H1 (cell line): ENCODE measurements at regions not wholly inside any gene's neighbourhood (a gene's known extent, or its start where the extent isn't known, plus 50 kb on each side); places are given as distances from the start of the nearest gene placed in this dataset.

Experiments
- BACH1 ChIP-seq: IDR thresholded peaks from 2 replicates; pipeline ENCODE4 v1.6.1; 2012; ENCODE audit warnings: low read length, improper control_type of control experiment
- CHD2 ChIP-seq: IDR thresholded peaks from 2 replicates; pipeline ENCODE4 v1.6.1; 2012; ENCODE audit warnings: low read length, improper control_type of control experiment
- EP300 ChIP-seq, 2 experiments: IDR thresholded peaks; 1 replicate in 1 of 2; 2 replicates in 1 of 2; pipeline ENCODE4 v1.6.1; 2011 to 2012; ENCODE audit warnings: low read depth in 2 of 2, low read length in 2 of 2, mild to moderate bottlenecking in 2 of 2, borderline replicate concordance in 1 of 2, inconsistent platforms in 1 of 2, moderate library complexity in 1 of 2
- EZH2 ChIP-seq: fragments of 200-600 bp; sonication (generic); IDR thresholded peaks from 2 replicates; pipeline ENCODE4 v1.7.1; 2012; ENCODE audit warnings: low read depth, mild to moderate bottlenecking, moderate library complexity, low read length, inconsistent platforms; ENCODE audit not compliant: severe bottlenecking
- PHF8 ChIP-seq: fragments of 200-600 bp; sonication (generic); conservative IDR thresholded peaks from 2 replicates; pipeline ENCODE4 v1.7.1; 2012; ENCODE audit warnings: low read depth, mild to moderate bottlenecking, inconsistent platforms, low read length, moderate library complexity
- POLR2AphosphoS5 ChIP-seq: IDR thresholded peaks from 2 replicates; pipeline ENCODE4 v1.6.1; 2011; ENCODE audit warnings: low read depth, low read length
- SIRT6 ChIP-seq: IDR thresholded peaks from one replicate; pipeline ENCODE4 v1.7.1; 2012; ENCODE audit warnings: low read length, inconsistent platforms
- SP2 ChIP-seq: IDR thresholded peaks from 2 replicates; pipeline ENCODE4 v1.6.1; 2012; ENCODE audit warnings: mild to moderate bottlenecking, low read length, inconsistent platforms
- TF ChIP-seq, protein P1 (sequence below), 3 experiments: IDR thresholded peaks; 1 replicate in 2 of 3; 2 replicates in 1 of 3; pipeline versions ENCODE4 v1.5.1 to v1.6.1; 2011; ENCODE audit warnings: low read length in 3 of 3, mild to moderate bottlenecking in 3 of 3, inconsistent platforms in 2 of 3, low read depth in 1 of 3, moderate library complexity in 1 of 3; ENCODE audit not compliant: insufficient read depth in 1 of 3; ENCODE audit errors: control extremely low read depth in 1 of 3
- TF ChIP-seq, protein P2 (sequence below): IDR thresholded peaks from 2 replicates; pipeline ENCODE4 v1.6.1; 2011; ENCODE audit warnings: low read length, improper control_type of control experiment

DNA sequence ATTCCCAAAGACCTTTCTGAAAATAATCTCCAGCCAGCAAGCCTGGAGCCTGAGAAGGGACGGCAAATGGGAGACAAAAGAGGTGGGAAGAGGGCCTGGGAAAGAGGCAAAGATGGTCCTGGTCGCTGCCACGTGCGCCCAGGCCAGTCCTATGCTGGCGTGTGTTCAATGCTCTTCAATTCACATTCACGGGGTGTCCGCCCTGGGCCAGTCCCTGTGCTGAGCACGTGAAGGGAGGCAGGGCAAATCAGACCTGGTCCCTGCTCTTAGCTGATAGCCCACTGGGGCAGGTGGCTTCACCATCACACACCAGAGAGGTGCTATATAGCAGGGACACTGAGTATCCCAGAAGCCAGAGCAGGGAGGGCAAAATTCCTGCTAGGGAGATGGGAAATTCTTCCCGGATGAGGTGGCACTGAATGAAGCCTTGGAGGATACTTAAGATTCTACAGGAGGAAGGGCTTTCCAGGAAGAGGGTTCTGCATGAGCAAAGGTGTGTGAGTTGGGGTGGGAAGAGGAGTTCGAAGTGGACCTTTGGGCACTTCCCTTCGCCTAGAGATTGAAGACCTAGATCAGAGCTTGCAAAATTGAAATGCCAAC, 148.2 kb downstream of the CHST1 start:
- TF ChIP-seq, protein P1, sequence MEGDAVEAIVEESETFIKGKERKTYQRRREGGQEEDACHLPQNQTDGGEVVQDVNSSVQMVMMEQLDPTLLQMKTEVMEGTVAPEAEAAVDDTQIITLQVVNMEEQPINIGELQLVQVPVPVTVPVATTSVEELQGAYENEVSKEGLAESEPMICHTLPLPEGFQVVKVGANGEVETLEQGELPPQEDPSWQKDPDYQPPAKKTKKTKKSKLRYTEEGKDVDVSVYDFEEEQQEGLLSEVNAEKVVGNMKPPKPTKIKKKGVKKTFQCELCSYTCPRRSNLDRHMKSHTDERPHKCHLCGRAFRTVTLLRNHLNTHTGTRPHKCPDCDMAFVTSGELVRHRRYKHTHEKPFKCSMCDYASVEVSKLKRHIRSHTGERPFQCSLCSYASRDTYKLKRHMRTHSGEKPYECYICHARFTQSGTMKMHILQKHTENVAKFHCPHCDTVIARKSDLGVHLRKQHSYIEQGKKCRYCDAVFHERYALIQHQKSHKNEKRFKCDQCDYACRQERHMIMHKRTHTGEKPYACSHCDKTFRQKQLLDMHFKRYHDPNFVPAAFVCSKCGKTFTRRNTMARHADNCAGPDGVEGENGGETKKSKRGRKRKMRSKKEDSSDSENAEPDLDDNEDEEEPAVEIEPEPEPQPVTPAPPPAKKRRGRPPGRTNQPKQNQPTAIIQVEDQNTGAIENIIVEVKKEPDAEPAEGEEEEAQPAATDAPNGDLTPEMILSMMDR (IDR thresholded peaks at IDR 0.05; ENCODE audit: control extremely low read depth in 1 of 3, insufficient read depth in 1 of 3, low read depth in 1 of 3, low read length in 3 of 3), result no peak
- TF ChIP-seq PHF8, result no peak
- no peak for TF ChIP-seq SP2
- TF ChIP-seq CHD2, result no peak
- no peak for TF ChIP-seq SIRT6
- TF ChIP-seq, protein P2, sequence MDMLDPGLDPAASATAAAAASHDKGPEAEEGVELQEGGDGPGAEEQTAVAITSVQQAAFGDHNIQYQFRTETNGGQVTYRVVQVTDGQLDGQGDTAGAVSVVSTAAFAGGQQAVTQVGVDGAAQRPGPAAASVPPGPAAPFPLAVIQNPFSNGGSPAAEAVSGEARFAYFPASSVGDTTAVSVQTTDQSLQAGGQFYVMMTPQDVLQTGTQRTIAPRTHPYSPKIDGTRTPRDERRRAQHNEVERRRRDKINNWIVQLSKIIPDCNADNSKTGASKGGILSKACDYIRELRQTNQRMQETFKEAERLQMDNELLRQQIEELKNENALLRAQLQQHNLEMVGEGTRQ, result no peak
- TF ChIP-seq BACH1, result no peak
- no peak for TF ChIP-seq EP300 (IDR thresholded peaks at IDR 0.05; ENCODE audit: borderline replicate concordance in 1 of 2, low read depth in 2 of 2, low read length in 2 of 2)
- no peak for TF ChIP-seq POLR2AphosphoS5
- no peak for TF ChIP-seq EZH2
